ENCODE measurements at regions not wholly inside any gene's neighbourhood (a gene's known extent, or its start where the extent isn't known, plus 50 kb on each side); places are given as distances from the start of the nearest gene placed in this dataset.
A peak's percentile ranks its signal among the peaks of the same experiment; 100 is the strongest.

GRCh38 chr20:63085151-63085861, 78.5 kb upstream of the BHLHE23 start:
- Histone ChIP-seq H3K4me3 (ENCODE audit: severe bottlenecking) (no peak overlapping the region), H3K27ac (ENCODE audit: poor library complexity, severe bottlenecking) (no peak overlapping the region), H3K4me1 (ENCODE audit: insufficient read depth, poor library complexity, severe bottlenecking) (no peaks in the 10 kb centered on the region), H3K9me3 (ENCODE audit: severe bottlenecking) (no peaks in the 10 kb centered on the region), H3K36me3 (ENCODE audit: low read depth) (no peaks in the 10 kb centered on the region), H3K27me3 (ENCODE audit: insufficient read depth, poor library complexity, severe bottlenecking) (peaks cover 64% of the 10 kb centered on the region)
- TF ChIP-seq, protein P1, sequence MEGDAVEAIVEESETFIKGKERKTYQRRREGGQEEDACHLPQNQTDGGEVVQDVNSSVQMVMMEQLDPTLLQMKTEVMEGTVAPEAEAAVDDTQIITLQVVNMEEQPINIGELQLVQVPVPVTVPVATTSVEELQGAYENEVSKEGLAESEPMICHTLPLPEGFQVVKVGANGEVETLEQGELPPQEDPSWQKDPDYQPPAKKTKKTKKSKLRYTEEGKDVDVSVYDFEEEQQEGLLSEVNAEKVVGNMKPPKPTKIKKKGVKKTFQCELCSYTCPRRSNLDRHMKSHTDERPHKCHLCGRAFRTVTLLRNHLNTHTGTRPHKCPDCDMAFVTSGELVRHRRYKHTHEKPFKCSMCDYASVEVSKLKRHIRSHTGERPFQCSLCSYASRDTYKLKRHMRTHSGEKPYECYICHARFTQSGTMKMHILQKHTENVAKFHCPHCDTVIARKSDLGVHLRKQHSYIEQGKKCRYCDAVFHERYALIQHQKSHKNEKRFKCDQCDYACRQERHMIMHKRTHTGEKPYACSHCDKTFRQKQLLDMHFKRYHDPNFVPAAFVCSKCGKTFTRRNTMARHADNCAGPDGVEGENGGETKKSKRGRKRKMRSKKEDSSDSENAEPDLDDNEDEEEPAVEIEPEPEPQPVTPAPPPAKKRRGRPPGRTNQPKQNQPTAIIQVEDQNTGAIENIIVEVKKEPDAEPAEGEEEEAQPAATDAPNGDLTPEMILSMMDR (IDR thresholded peaks at IDR 0.05; ENCODE audit: poor library complexity, severe bottlenecking), result no peak
- no peak for ATAC-seq (ENCODE audit: low read depth)
- DNase-seq (ENCODE audit: low spot score), result peak; percentile 82

DNA sequence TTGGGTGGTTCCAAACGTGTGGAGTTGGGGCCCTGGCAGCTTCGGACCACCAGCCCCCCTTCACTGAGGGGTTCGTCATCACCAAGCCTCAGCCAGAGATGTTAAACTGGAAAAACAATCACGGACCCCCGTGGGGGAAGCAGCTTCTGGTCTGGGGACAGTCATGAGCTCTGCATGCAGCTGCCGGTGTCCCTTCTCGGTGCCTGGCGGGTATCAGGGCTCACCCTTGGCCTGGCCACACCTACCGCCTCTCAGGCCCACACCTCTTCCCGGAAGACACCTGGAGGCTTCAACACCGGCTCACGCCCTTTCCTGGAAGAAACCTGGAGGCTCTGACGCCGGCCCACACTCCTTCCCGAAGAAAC, 77.8 kb upstream of the BHLHE23 start:
- TF ChIP-seq, protein P1 (IDR thresholded peaks at IDR 0.05; ENCODE audit: poor library complexity, severe bottlenecking), result no peak
- ATAC-seq (ENCODE audit: low read depth) (no peak), DNase-seq (ENCODE audit: low spot score) (peak; percentile 78)

DNA sequence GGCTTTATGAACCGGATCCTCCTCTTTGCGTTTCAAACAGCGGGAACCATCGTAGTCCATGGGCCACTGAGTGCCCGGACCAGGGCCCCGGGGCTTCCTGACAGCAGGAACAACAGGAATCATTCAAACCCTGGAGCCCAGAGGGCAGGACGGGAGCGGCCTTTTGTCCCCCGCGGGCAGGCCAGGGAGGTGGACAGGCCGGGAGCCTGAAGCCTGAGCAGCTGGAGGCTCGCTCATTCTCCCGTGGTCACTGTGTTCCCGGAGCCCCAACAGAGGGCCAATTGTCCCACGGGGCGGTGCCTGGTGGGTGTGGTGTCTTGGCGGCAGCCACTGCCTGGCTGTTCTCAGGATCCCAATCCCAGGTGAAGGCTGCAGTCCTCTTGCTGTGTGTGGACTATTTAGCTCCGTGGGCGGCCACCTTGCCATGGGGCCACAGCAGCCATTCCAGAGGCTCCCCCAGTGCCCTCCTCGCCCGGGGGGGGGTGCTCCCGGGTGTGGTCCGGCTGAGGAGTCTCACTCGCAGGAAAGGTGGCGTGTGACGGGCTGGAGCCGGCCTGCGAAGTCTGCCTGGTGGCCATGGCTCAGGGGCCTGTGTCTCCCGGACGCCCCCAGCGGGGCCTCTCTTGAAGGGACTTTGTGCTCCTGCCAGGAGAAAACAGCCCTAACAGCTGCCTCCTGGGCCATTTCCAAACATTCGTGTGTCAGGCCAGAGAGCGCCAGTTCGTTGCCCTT, 77.2 kb upstream of the BHLHE23 start:
- Histone ChIP-seq H3K9me3 (ENCODE audit: severe bottlenecking) (peaks cover 3% of the 10 kb centered on the region), H3K4me1 (ENCODE audit: insufficient read depth, poor library complexity, severe bottlenecking) (no peaks in the 10 kb centered on the region), H3K36me3 (ENCODE audit: low read depth) (no peaks in the 10 kb centered on the region), H3K27ac (ENCODE audit: poor library complexity, severe bottlenecking) (no peak overlapping the region), H3K27me3 (ENCODE audit: insufficient read depth, poor library complexity, severe bottlenecking) (peaks cover 61% of the 10 kb centered on the region), H3K4me3 (ENCODE audit: severe bottlenecking) (no peak overlapping the region)
- peak; percentile 81 for DNase-seq (ENCODE audit: low spot score)
- ATAC-seq (ENCODE audit: low read depth), result no peak
- TF ChIP-seq, protein P1 (IDR thresholded peaks at IDR 0.05; ENCODE audit: poor library complexity, severe bottlenecking), result no peak

More for the DNA sequence above, 77.8 kb upstream of the BHLHE23 start:
- H3K27ac ChIP-seq (ENCODE audit: poor library complexity, severe bottlenecking), result no peak overlapping the region
- no peaks in the 10 kb centered on the region for H3K36me3 ChIP-seq (ENCODE audit: low read depth)
- H3K4me1 ChIP-seq (ENCODE audit: insufficient read depth, poor library complexity, severe bottlenecking), result no peaks in the 10 kb centered on the region
- H3K4me3 ChIP-seq (ENCODE audit: severe bottlenecking), result no peak overlapping the region
- H3K9me3 ChIP-seq (ENCODE audit: severe bottlenecking), result no peaks in the 10 kb centered on the region
- peaks cover 64% of the 10 kb centered on the region for H3K27me3 ChIP-seq (ENCODE audit: insufficient read depth, poor library complexity, severe bottlenecking)

DNA sequence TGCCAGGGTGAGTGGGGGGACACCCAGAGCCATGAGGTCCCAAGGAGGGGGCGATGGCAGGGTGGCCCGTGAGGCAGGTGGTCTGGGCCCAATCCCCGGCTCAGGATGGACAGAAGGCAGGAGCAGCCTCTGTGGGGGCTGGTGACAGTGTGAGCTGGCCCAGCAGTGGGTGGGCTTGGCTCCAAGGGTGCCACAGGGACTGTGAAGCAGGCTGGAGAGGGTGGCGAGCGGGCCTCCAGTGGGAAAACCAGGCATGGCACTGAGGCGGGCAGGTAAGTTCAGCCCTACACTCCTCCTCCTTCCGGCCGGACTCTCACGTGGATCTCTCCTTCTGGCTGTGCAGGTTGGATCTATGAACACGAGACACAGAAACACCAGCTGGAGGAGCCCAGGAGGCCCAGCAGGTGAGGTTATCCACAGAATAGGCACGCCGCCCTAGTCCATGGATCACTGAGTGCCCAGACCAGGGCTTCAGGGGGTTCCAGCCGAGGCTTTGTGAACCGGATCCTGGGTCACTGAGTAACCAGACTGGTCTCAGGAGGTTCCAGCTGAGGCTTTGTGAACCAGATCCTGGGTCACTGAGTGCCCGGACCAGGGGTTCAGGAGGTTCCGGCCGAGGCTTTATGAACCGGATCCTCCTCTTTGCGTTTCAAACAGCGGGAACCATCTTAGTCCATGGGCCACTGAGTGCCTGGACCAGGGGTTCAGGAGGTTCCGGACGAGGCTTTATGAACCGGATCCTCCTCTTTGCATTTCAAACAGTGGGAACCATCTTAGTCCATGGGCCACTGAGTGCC, 76.4 kb upstream of the BHLHE23 start:
- peaks cover 12% of the 10 kb centered on the region for H3K9me3 ChIP-seq (ENCODE audit: severe bottlenecking)
- no peak overlapping the region for H3K4me3 ChIP-seq (ENCODE audit: severe bottlenecking)
- no peaks in the 10 kb centered on the region for H3K4me1 ChIP-seq (ENCODE audit: insufficient read depth, poor library complexity, severe bottlenecking)
- peak; percentile 83 for DNase-seq (ENCODE audit: low spot score)
- no peak for ATAC-seq (ENCODE audit: low read depth)
- TF ChIP-seq, protein P1 (IDR thresholded peaks at IDR 0.05; ENCODE audit: poor library complexity, severe bottlenecking), result no peak
- no peaks in the 10 kb centered on the region for H3K36me3 ChIP-seq (ENCODE audit: low read depth)
- no peak overlapping the region for H3K27ac ChIP-seq (ENCODE audit: poor library complexity, severe bottlenecking)
- H3K27me3 ChIP-seq (ENCODE audit: insufficient read depth, poor library complexity, severe bottlenecking), result peaks cover 57% of the 10 kb centered on the region
